HG02678 (cell line): ENCODE measurements at regions not wholly inside any gene's neighbourhood (a gene's known extent, or its start where the extent isn't known, plus 50 kb on each side); places are given as distances from the start of the nearest gene placed in this dataset.

Experiments
- ATAC-seq: cut with Tn5 transposase; IDR thresholded peaks from one replicate; pipeline ENCODE4 v1.9.1; 2021; ENCODE audit warnings: mild to moderate bottlenecking, moderate library complexity; ENCODE audit not compliant: unreplicated experiment

DNA sequence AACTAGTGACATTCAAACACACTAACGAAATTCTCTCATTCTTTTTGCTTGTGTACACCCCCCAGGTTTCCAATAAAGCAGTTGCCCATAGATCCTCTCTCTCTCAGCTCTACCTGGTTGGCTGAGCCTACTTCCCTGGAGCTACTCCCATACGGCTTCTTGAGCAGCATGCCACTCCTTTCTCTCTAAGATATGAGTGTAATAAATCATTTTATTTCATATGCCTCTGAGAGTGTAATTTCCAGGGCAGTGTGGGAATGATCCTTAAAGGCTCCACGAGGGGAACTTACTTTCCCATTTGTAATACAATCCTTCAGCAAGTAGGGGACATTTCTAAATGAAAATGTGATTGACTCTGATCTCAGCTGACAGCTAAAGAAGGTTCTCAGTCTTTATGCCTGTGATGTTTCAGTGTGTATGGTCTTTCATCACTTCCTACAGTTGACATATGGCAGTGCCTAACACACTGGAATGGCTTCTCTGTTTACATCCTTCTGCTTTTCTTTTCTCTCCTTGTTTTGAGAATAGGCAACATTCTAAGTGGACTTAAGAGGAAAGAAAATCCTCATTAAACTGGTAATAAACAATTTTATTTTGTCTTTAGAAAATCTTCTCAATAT, 1194.3 kb upstream of the CDH8 start:
- ATAC-seq, result no peak

DNA sequence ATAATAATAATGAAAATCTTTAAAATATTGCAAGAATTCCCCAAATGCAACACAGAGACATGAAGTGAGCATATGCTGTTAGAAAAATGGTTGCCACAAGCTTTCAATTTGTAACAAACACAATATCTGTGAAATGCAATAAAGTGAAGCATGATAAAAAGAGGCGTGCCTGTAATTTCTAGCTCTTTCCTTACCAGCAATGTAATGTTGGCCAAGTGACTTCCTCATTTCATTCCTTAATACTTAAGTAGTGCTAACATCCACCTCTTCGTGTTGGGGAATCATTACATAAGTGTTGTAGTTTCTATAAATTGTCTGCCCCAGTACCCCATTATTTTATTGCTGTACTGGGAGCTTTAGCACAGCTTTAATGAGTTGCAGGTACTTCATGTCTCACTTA, 1192.0 kb upstream of the CDH8 start:
- ATAC-seq, result no peak

GRCh38 chr16:63223851-63224250, 1187.6 kb upstream of the CDH8 start:
- no peak for ATAC-seq

DNA sequence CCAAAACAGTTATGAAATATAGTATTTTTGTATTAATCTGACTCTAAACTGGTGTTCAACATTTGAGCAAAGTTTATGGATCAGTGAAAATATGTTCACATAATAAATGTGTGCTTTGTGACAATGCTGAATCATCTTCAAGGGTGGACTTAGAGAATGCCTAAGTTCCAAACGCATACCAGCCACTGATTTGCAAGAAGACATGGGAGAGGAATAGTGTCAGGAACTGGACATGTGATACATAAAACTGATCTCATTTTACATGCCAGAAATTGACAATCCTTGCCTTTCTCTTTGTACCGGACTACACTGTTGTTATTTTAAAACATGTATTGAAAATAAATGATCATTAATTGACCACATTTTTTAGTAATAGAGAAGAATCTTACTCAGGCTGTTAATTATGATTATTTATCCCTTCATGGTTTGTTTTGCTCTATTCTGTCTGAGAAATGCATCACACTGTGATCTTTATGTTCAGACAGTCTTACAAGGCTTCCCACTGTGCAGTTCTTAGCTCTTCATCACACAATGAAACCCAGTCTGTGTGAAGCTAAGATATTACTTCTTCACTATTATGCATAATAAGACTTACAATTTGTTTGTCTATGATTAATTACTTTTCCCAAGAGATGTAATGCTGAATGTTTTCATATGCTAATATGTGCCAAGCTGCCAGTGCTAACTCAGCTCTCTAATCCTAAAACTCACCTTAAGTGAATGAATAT, 1180.6 kb upstream of the CDH8 start:
- no peak for ATAC-seq

GRCh38 chr16:63201851-63202250, 1165.6 kb upstream of the CDH8 start:
- ATAC-seq, result no peak

DNA sequence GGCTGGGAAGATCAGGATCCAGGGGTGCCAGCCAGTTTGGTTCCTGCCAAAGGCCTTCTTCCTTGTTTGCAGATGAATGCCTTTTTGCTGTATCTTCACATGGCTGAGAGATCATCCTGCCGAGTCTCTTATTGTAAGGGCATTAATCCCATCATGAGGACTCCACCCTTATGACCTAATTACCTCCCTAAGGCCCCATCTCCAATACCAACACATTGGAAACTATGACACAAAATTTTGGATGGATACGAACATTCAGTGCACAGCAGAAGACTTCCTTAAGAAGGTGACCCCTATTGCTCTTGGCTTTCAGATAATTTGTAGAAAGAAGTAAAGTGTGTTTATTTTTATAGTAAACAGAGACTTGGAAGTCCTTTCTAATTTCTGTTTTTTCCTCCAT, 1164.7 kb upstream of the CDH8 start:
- ATAC-seq, result no peak

DNA sequence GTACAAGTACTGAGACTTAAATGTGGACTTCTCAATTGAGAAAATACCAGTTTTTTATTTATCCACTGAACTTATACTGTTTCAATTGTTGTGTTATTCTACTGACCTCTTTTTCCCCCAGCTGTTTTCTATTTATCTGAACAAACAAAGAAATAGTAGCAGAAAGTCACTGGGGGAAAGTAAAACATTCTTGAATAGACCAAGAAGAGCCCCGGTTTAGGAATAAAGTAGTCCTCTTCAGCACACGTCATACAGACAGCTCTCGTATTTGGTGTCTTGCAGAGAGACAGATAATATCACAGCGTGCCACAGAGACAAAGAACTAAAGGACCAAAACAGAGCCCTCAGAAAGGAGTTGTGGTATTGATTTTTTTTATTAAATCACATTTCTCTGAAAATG, 1159.1 kb upstream of the CDH8 start:
- ATAC-seq, result no peak

GRCh38 chr16:63192980-63193379, 1156.7 kb upstream of the CDH8 start:
- no peak for ATAC-seq

DNA sequence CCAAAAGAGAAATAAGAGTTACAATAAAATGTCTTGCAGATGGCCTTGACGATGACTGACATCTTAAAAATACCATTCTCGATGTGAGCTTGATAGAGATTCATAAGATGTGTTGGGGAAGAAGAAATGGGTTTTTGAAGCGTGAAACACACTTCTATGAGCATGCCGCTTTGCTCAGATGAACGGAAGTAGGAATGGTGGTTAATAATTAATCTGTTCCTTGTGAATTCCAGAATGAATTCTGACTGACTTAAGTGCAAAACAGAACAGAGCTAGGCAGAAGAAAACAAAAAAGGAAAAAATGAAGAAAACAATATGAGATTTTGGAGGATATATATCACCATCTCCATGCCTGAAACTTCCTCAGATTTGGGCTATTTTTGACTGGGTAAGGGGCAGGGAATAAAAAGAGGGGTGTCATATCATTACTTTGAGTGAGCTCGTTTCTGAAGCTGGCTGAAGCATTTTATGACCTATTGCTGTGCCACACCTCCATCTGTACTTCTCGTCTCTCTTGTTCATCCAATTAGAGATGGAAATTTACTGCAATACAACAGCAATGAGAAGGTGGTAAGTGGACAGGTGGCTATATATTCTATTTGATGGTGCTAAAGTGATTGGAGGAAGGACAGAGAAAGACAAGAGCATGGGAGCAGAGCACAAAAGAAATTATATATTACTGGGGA, 1152.0 kb upstream of the CDH8 start:
- no peak for ATAC-seq

GRCh38 chr16:63187638-63188037, 1151.4 kb upstream of the CDH8 start:
- ATAC-seq, result no peak

DNA sequence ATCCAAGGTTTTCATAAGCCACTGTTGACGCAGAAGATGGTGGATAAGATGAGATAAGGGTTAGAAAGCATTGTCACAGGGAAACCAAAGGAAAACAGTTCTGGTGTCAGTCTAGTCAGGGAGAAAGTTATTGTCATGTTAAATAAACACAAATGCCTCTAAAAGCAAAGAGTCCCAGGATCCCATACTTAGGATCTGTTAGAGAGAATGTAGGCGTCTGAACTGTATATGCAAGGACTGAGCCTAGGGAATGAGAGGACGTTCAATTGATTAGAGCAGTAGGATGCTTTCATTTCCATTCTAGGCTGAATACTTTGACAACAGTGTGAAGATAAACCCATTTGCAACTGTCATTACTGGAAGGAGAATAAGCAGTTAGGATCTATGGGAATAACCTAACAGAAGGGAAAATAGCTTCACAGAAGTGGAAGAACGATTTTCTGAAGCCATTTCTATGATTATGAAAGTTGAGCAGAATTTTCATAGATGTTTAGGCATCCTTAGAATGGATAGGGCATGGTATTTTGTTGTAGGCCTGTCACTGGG, 1149.1 kb upstream of the CDH8 start:
- ATAC-seq, result no peak

- ATAC-seq, result no peak
These were observed 1147.5 kb upstream of the CDH8 start for GRCh38 chr16:63183743-63184142.

DNA sequence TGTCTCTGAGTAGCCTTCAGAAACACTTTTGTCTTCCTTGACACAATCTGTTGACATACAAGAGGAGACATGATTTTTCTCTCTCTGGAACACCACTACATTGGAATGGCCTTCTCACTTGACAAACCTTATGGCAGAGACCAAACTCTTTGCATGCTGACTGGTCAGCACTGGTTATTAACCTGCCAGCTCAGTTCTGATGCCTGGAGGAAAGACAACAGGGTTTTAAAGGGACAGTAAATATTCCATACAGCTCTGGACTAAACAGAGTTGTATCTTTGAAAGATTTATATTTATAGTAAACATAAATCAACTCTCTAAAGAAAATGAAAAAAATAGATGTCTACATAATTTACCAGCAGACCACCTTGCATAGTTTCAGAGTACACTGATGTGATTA, 1139.1 kb upstream of the CDH8 start:
- no peak for ATAC-seq

GRCh38 chr16:63174801-63175200, 1138.6 kb upstream of the CDH8 start:
- ATAC-seq, result no peak

DNA sequence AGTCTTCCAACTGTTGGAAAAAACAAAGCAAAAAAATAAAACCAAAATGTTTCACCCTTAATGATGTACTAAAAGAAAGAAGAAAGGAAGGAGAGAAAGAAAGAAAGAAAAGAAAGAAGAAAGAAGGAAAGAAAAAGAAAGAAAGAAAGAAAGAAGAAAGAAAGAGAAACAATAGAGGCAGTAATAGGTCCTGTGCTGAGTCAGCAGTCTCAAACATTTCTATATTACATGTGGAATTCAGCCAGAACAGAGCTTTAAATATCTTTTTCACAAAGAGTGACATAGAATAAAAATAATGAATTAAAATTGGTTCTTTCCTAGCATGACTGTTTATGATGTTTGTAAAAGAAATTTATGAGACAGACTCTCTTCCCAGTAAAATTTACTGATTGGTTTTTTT, 1135.3 kb upstream of the CDH8 start:
- no peak for ATAC-seq

- no peak for ATAC-seq
These were observed 1132.9 kb upstream of the CDH8 start for GRCh38 chr16:63169100-63169499.

DNA sequence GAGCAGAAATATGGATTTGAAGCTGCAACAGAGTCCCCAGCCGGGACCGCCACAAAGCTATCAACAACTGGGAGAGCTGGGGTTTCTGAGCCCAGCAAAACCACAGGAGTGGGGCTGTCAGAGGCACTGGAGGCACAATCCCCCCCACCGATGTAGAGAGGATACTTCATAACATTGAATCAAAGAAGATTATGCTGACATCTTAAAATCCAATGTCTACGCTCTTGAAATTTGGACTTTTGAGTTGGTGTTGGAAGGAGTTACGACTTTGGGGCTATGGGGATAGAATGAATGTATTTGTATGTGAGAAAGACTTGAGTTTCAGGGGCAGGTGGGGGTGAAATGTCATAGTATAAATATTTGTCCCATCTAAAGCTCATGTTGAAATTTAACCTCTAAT, 1121.6 kb upstream of the CDH8 start:
- ATAC-seq, result no peak

- ATAC-seq, result no peak
These were observed 1110.0 kb upstream of the CDH8 start for GRCh38 chr16:63146251-63146650.

DNA sequence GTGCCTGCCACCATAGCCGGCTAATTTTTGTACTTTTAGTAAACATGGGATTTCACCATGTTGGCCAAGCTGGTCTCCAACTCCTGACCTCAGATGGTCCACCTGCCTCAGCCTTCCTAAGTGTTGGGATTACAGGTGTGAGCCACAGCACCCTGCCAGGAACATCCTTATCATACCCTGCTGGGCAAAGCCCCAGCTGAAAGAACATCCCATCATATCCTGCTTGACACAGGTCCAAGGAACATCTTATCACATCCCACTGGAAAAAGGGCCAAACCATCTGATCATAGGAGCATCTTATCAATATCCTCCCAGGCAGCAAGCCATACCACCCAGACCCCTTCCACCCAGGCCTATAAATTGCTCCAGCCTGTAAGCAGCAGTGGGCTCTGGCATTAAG, 1109.2 kb upstream of the CDH8 start:
- no peak for ATAC-seq

- ATAC-seq, result no peak
These were observed 1098.8 kb upstream of the CDH8 start for GRCh38 chr16:63135069-63135468.

DNA sequence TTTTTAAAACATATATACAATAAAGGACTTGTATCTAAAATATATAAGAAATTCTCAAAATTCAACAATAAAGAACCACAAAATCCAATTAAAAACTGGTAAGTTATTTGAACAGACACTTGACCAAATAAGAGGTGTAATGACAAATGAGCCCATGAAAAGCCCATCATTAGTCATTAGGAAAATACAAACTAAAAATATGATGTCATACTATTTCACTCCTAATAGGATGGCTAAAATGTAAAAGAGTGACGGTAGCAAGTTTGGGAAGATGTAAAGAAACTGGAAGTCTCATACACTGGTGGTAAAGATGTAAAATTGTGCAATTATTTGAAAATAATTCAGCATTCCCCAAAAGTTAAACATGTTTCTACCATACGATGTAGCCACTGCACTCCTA, 1095.3 kb upstream of the CDH8 start:
- ATAC-seq, result no peak

DNA sequence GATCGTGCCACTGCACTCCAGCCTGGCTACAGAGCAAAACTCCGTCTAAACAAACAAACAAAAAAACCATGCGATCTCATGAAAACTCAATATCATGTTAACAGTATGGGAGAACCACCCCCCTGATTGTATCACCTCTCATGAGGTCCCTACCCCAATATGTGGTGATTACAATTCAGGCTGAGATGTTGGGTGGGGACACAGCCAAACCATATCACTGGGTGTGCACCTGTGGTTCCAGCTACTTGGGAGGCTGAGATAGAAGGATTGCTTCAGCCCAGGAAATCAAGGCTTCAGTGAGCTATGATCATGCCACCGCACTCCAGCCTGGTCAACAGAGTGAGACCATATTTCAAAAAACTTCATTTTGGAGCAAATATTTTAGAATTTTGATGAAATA, 1094.7 kb upstream of the CDH8 start:
- no peak for ATAC-seq
